A549 (cell line): ENCODE measurements at regions not wholly inside any gene's neighbourhood (a gene's known extent, or its start where the extent isn't known, plus 50 kb on each side); places are given as distances from the start of the nearest gene placed in this dataset.

Experiments used
- small RNA-seq, 6 experiments: library from RNA; depleted of rRNA; stranded (forward); fragments of <200 nt; gene quantifications; one replicate each; pipeline ENCODE3, GENCODE V24; 2012

Small RNAs in the stretch of these regions (small RNA-seq; reads per million reads assigned to genes)
- 0 reads per million in 6 experiments for gene AL049861.1
- gene RF02271 = 0 reads per million in 6 experiments
- 0 reads per million in 6 experiments for gene RN7SL583P
- 0 to 20.5 (median 0.41) reads per million in 6 experiments for gene RNA5SP52
